HG02678 (cell line): ENCODE measurements at regions not wholly inside any gene's neighbourhood (a gene's known extent, or its start where the extent isn't known, plus 50 kb on each side); places are given as distances from the start of the nearest gene placed in this dataset.
"Not testable (repeated sequence)": the region's sequence is repeated elsewhere in the genome, so short reads cannot be mapped to it uniquely, and the experiment has no call there.

Experiments
- ATAC-seq: cut with Tn5 transposase; IDR thresholded peaks from one replicate; pipeline ENCODE4 v1.9.1; 2021; ENCODE audit warnings: mild to moderate bottlenecking, moderate library complexity; ENCODE audit not compliant: unreplicated experiment

DNA sequence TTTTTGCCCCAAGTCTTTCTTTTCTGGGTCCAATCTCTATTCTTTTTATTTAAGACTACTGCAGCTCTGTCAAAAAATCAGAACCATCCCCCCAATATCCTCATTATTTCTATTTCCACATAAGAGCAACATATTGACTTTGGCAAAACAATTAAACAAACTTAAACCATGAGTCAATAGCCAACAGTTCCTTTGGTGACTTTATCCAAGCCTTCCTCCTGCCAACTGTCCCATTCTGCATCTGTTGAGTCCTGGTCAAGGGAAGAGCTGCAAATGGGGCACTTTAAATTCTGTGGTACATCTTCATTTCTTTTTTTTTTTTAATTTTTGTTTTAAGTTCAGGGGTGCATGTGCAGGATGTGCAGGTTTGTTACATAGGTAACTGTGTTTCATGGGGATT, 1875.0 kb upstream of the PCDH7 start:
- ATAC-seq = no peak

DNA sequence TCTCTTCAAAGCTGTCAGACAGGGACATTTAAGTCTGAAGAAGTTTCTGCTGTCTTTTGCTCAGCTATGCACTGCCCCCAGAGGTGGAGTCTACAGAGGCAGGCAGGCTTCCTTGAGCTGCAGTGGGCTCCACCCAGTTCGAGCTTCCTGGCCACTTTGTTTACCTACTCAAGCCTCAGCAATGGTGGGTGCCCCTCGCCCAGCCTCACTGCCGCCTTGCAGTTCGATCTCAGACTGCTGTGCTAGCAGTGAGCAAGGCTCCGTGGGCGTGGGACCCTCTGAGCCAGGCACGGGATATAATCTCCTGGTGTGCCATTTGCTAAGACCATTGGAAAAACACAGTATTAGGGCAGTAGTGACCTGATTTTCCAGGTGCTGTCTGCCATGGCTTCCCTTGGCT, 1863.1 kb upstream of the PCDH7 start:
- ATAC-seq = not testable (repeated sequence)

DNA sequence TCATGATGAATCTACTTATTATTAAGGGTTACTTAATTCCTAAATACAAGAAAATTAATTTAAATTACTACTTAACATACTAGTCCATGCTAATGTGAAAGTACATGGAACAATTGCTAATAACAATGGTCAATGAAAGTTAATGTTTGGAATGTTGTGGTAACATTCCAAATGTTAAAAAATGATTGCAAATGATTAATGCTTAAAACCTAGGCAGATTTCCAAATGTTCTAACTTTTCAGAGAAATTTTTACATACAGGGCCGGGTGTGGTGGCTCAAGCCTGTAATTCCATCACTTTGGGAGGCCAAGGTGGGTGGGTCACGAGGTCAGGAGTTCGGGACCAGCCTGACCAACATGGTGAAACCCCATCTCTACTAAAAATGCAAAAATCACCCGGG, 1851.3 kb upstream of the PCDH7 start:
- no peak for ATAC-seq

DNA sequence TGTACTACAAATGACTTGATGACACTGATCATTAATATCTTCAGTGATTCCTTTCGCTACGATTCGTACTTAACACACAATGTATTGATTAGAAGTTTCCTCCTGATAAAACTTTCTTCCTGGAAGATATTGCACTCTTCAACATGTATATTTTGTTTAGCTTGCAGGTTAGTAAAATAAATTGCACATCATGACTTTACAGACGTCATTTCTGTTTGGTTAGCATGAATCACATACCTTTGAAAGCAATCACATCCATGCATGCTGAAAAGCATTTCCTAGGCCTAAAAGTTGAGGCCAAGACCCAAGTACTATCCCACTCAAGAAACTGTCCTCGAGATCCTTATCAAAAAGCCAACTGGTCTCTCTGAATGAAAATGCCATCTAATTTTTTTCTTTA, 1841.0 kb upstream of the PCDH7 start:
- no peak for ATAC-seq

DNA sequence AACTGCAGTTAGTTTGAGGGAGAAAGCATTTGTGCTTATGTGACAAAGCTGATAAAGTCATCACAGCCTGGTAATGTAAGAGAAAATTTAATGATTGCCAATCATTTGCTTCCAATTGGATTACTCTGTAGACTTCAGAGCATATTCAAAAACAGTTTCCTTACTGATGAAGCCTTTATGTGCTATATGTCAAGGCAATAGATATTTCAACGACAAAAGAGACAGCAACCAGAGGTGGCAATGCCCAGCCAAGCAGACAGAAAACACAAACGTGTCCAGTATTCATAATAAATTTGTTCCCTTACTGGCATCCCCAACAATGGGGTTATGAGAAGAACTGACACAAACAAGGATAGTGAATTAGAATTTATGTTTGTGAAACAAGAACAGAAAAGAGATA, 1840.3 kb upstream of the PCDH7 start:
- no peak for ATAC-seq

DNA sequence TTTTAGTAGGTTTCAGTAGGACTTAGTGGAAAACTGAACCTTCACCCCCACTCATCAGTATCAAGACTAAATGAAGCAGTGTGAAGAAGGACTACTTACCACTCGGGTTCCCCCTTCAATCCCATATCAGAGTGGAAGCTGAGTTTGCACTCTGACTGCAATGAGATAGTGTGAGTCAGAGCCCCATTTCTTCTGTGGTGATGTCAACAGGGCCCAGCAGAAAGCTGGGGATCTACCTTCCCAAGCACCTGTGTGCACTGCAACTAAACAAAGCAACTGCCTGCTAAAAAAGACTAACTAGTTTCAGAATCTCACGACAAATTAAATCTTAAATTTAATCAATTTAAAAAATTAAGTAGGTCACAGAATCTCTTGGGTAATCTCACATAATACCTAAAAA, 1837.0 kb upstream of the PCDH7 start:
- no peak for ATAC-seq

DNA sequence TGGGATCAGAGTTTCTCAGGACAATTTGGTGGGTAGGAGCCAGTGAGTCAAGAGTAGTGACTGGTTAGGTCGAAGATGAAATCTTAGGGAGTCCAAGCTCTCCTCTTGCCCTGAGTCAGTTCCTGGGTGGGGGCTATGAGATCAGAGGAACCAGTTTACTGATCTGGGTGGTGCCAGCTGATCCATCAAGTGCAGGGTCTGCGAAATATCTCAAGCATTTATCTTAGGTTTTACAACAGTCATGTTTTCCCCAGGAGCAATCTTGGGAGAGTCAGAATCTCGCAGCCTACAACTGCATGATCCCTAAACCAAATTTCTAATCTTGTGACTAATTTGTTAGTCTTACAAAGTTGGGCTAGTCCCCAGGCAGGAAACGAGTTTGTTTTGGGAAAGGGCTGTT, 1833.2 kb upstream of the PCDH7 start:
- ATAC-seq = no peak

DNA sequence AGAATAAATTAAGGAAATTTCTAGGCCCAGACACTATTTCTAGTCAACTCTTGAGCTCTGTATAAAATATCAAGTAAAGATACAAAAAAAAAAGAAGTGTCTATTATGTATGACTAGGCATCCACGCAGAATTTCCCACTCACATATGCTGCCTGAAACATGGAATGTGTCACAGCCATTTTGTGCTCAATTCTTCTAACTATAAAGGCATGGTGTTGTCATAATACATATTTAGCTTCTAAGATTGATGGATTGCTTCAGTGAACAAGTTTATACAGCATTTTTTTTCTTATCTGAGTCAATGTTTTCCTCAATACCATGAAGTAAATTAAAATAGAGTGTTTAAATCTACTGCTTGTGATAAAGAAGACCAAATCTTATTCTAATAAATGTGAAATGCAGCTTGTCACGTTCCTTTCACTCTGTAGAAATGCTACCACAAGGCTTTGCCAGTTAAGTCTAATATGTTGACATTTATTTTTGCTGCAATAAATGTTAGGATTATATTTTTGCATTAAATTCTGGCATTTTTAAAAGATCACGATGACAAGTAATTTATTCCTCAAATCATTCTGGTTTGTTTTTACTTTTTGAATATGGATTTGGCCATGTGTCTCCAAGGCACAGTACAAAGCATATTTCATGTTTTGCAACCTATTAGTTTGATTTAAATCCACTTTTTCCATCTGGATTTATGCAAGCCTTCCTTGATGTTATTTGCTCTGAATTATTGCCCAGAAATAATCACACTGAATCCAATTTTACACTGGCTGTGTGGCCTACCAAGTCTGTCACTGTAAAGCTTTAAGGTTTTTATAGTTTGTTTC, 1829.0 kb upstream of the PCDH7 start:
- ATAC-seq = no peak

DNA sequence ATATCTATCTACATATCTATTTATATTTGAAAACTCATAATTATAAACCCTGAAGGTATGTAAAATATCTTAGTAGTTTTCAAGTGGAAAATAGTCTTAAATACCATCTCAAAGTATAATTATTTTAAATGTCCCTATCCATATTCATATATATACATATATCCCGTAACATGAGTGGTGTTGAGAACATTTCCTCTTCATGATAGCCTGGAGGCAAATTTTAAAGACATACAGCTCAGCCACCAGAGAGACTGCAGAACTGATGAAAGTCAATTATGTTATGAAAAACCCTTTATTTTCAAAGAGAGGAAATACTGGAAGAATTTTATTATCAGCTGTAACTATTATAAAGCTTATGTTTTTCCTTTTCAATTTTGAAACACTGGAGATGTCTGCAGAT, 1806.7 kb upstream of the PCDH7 start:
- no peak for ATAC-seq

DNA sequence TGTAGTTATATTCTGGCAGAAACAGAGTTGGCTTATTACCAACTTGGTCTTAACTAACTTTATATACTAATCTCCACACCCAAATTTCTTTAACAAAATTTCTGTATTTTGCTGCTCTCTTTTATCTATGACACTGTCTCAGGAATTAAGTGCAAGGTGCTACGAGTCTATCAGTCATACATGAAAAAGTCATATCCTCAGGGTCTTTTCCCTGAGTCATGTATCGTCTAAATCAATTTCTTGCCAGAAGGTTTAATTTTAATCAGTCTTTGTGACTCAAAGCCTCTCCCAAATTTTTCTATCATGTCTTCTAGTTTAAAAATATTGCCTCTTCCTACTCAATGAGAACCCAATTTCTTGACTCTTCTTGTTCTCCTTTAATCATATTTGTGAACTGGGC, 1803.6 kb upstream of the PCDH7 start:
- no peak for ATAC-seq

DNA sequence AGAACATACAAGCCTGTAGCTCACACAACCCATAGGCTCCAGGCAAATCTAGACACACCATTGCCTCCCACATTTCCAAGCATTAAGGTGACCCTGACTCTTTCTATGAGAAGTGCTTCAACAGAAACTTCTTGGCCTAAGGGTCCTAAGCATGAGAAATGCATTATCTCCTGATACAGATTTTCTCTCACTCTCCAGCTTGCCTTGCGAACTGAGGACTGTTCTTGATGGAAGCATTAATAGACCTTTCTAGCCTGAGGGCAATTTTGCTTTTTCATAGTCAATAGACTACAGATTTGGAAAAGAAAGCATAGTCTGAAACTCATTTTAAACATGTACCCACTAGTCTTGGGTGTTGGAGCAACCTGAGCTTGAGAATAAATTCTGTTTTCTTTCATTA, 1801.3 kb upstream of the PCDH7 start:
- ATAC-seq = no peak

DNA sequence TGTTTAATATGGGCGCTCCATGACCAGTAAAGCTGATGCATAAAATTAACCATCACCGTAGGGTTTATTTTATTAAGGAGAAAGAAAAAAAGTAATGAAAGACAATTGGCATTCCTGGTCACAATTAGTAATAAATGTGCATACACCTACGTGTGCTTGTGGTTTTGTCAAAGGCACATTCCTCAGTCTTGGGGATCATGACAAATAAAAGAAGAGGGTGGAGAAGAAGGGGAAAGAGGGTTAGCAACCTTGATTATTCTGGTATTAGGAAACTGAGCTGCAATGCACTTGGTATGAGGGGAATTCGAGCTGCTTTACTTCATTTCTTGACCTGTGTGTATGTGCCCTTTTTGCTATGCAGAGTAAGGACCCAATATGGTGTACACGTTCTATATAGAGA, 1798.3 kb upstream of the PCDH7 start:
- no peak for ATAC-seq

DNA sequence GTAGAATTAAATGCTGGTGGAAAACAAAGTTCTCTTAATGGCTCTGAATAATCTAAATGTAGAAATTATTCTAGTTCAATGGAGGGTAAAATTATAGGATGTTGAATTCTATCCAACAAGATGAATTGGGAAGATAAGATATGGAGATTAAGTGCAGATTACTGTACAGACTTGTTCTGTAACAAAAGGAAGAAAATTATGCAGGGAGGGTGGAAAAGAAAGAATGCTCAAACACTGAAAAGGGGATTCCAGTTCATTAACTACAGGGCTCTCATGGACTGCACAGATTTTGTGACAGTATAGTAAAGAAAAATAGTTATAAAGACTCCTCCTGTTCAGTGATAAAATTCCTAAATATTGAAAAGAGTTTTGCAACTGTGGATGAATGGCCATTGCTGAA, 1794.0 kb upstream of the PCDH7 start:
- no peak for ATAC-seq

DNA sequence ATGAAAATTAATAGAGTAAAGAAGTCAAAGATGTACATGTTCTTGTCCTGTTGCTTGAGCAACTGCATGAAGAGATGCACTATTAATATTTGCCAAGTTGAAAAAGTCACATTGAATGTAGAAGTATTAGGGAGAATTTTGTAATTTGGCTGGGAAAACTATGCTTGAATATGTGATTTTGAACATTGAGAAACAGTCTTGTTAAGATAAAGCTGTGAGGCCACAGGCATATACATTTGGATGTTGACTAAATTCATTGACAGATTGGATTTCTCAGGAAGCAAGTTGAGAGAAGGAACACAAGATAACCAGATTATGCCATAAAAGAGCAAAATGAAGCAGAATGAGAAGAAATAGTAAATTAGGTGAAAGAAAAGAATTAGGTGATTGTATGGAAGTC, 1777.5 kb upstream of the PCDH7 start:
- ATAC-seq = no peak

DNA sequence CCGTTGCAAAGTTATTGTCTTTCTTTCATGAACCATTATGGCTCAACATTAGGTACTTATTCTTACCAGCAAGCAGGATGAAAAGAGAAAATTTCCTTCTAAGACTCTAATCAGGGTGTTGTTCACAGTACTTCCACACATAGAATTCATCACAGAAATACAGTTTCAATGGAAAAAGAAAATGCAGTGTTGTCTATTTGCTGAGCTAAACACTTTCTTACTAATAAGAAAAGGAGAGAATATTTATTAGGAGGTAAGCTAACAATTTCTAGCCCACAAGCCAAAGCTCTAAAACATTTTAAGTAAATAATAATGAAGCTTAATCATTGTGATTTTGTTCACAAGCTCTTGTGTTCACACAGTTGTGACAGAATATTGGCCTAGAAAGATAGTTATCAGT, 1772.8 kb upstream of the PCDH7 start:
- no peak for ATAC-seq

DNA sequence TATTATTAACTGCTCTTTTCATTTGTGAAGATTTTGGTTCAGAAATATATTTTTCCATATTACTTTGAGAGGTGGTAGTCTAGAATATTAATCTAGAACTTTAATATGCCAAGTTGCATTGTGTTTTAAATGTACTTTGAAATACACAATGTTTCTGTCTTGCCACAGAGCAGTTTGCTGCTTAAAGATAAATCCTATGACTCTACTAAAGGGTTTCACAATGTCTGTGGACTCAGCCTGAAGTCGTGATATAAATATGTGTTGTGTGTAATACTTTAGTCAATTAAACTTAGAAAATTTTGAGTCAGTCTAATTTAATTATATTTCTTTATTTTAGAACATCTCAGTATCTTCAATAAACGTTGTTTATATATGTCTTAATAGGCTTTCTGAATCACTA, 1771.7 kb upstream of the PCDH7 start:
- no peak for ATAC-seq

DNA sequence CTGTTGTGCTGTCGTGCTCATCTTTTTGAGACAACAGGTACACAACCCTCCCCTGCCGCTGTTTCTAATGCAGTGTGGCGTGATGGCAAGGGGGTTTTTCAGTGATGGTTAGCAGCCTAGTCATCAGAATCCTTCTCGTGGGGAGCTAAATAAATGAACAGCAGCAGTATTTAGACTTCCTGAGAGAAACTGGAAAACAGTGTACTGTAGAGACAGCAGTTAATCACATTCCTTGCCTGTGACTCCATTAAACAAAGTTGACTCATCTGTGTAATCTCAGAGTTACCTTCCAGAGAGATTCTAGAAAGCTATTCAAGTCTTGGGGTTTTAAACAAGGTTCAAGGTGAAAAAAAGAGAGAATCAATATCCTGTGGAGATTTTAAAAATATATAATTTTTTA, 1753.2 kb upstream of the PCDH7 start:
- ATAC-seq = no peak

DNA sequence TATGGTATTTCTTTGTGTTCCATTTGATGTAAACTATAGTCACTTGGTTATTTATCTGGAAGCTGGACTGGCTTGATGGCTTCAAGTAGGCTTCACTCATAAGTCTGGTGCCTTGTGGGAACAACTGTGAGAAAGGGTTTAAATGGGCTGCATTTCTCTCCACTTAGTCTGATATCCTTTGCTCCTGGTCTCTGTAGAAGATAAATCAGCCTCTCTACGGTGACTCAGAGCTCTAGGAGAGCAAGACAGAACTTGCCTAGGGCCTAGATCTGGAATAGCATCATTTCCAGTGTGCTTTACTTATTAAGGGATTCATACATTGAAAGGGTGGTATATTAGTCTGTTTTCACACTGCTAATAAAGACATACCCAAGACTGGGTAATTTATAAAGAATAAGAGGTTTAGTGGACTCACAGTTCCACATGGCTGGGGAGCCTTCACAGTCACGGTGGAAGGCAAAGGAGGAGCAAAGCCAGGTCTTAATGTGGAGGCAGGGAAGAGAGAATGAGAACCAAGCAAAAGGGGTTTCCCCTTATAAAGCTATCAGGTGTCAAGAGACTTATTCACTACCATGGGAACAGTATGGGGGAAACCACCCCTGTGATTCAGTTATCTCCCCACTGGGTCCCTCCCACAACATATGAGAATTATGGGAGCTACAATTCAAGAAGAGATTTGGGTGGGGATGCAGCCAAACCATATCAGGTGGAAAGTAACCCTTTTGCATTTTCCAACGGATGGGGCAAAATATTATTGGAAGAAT, 1746.4 kb upstream of the PCDH7 start:
- ATAC-seq = no peak

DNA sequence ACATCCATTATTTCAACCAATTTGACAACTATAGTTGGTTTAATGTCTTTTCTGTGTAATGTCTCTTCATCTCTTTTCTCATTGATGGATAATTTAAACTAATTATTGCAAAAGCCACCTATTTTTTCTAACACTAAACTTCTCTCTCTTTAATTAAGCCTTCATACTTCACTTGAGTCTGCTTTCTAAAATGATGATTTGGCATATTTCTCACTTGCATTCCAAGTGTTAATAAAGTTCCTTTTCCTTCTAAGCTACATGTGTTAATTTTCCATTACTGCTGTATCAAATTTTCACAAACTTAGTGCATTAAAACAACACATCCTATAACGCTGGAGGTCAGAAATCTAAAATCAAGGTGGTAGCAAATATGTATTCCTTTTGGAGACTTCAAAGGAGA, 1743.8 kb upstream of the PCDH7 start:
- ATAC-seq = no peak

DNA sequence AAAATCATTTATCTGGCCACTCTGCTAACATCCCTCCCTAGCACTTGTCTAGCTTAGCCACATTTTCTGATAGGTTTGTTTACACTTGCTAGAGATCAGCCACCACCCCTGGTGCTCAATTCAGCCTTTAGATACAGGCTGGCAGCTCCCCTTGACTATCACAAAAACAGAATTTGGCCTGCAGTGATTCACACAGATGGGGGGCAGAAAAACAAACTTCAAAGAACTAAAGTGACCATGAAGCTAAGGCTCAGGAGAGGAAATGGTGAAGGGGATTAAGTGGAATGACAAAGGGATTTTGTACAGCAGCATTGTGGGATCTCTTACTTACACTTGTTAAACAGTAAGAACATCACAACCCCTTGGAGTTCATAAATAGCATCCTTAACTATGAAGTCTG, 1718.0 kb upstream of the PCDH7 start:
- no peak for ATAC-seq

DNA sequence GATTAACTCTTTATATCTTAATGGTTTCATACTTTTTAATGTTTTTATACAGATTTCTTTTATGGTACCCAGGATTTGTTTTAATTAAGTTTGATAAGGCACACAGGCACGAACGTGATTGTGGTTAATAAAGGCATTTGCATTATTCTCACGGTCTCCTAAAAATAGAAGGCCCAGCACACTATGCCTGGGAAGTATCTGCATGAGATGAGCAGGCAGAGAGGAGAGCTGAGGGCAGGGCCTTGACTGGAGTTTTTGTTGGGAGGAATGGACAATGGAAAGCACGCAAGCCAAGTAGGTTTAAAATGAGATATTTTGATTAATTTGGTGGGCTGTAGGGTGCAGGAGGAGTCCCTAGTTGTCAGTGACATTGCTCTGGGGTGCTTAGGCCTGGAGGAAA, 1714.3 kb upstream of the PCDH7 start:
- no peak for ATAC-seq

DNA sequence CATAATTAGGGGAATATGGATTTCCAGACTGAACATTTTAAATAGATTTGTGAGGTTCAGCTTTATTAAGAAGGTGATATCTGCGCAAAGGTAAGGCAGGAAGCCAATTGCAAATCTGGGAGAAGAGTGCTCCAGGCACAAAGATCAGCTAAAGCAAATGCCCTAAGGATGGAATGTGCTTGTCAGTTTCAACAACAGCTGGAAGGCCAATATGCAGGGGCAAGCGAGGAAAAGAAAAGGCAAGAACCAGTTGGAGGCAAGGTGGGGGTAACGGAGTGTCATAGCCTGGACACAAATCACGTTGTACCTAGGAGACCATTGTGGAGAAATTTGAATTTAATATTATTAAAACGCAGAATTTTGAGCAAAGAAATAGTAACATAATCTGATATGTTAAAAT, 1710.3 kb upstream of the PCDH7 start:
- no peak for ATAC-seq

DNA sequence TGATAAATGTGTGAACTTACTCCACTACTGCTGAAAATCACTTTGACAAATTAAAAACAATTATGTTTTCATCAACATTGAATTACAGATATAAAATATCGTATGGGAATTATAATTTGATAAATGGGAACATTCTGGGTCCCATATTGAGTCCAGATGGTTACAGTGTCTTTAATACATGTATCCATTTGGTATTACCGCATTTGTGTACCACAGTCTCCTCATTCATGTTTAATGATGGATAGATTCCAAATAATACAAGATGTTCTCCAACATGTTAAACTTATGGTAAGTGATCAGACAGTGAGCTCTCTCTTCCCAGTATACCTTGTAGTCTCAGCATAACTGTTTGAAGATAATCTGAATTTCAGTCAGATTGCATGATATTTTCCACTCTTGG, 1706.8 kb upstream of the PCDH7 start:
- no peak for ATAC-seq
